IPS-15b (cell line): ENCODE measurements at regions not wholly inside any gene's neighbourhood (a gene's known extent, or its start where the extent isn't known, plus 50 kb on each side); places are given as distances from the start of the nearest gene placed in this dataset.

Source experiments
- H3K27me3 ChIP-seq: one replicate; pipeline ENCODE4 v1.6.1; 2013; ENCODE audit warnings: low read length; ENCODE audit not compliant: control insufficient read depth, insufficient read depth
- H3K36me3 ChIP-seq: one replicate; pipeline ENCODE4 v1.6.1; 2013; ENCODE audit warnings: low read length; ENCODE audit not compliant: control insufficient read depth, insufficient read depth
- H3K4me1 ChIP-seq: one replicate; pipeline ENCODE4 v1.6.1; 2013; ENCODE audit warnings: mild to moderate bottlenecking, low read length; ENCODE audit not compliant: control insufficient read depth, insufficient read depth
- H3K4me3 ChIP-seq: one replicate; pipeline ENCODE4 v1.5.1; 2013; ENCODE audit warnings: low read depth, low read length
- H3K9ac ChIP-seq: one replicate; pipeline ENCODE4 v1.6.1; 2013; ENCODE audit warnings: low read depth, mild to moderate bottlenecking, low read length
- H3K9me3 ChIP-seq: one replicate; pipeline ENCODE4 v1.6.1; 2013; ENCODE audit warnings: mild to moderate bottlenecking, low read length; ENCODE audit not compliant: control insufficient read depth, insufficient read depth

DNA sequence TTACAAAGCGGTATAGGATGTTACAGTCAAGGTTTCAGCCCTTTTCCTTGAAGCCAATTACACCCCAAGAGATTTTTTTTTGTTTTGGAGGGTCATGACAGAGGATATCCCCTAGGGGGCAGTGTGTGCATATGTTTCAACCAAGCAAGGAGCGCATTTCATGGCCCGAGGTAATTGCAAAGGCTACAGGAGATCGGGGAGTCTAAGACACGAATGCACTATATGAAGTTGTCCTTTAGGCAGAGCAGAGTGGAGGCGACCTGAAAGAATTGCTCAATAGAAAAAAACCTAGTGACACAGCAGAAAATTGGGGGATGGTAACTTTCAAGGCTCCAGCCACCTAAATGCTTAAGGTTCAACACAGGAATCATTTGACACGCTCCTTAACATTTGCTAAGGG lies 219.8 kb upstream of the PARD3B start:
- no peak overlapping the region for H3K9ac ChIP-seq
- H3K4me3 ChIP-seq, result no peak overlapping the region
- H3K9me3 ChIP-seq, result no peaks in the 10 kb centered on the region

DNA sequence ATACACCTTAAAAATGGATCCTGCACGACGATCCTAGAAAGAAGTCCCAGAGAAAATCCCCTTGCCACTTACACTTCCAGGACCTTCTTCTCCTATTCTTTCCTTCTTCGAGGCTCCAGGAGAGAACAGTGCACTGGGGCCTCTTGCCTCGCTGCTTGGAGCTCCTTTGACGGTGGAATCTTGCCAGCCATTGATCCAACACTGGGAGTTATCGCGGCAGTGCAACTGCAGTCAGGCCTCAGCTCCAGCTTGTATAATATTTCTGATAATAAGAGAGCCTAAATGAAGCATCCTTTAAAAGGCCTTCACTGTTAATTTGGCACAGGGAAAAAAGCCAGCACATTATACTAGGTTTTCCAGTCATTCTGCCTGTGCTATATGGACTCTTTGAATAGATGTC lies 216.9 kb upstream of the PARD3B start:
- Histone ChIP-seq H3K9ac (no peak overlapping the region), H3K4me3 (no peak overlapping the region), H3K36me3 (no peaks in the 10 kb centered on the region), H3K4me1 (no peaks in the 10 kb centered on the region), H3K27me3 (no peaks in the 10 kb centered on the region), H3K9me3 (no peaks in the 10 kb centered on the region)

More for the DNA sequence above, 219.8 kb upstream of the PARD3B start:
- H3K4me1 ChIP-seq, result no peaks in the 10 kb centered on the region
- H3K36me3 ChIP-seq, result no peaks in the 10 kb centered on the region
- H3K27me3 ChIP-seq, result no peaks in the 10 kb centered on the region

DNA sequence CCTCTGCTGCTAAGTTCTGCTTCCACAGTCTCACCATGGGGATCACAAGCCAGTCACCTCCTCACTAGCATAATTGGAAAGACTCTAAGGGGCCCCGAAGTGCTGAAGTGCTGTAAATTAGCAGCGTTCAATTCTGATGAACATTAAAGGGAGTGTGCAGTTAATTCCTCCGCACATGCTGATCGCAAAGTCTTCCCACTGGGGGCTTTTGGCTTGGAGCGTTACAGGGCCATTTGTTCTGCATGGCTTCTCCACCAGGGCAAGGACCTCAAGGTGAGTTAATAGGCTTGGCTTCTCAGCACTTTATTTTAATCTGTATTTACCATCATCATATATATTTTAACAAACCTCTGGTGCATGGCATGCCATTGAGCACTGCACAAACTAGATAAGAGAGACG lies 216.3 kb upstream of the PARD3B start:
- Histone ChIP-seq H3K4me3 (no peak overlapping the region), H3K9me3 (no peaks in the 10 kb centered on the region), H3K9ac (no peak overlapping the region), H3K36me3 (no peaks in the 10 kb centered on the region), H3K4me1 (no peaks in the 10 kb centered on the region), H3K27me3 (no peaks in the 10 kb centered on the region)

DNA sequence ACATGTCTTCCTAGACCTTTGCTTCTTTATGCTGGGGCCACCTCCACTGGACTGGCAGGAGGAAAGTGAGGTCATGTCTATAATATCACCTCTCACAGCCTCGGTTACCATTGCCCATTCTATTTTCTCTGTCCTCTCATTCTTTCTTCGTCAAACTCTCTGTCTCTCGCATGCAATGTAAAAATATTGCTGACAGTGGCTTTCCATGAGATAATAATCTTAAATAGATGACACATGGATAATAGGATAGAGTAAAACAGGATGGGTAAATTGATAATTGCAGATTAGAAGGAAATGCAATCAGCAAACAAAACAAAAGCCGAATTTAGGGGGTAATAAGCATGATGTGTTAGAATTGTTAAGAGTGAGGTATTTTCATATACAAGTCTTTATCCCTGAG lies 215.7 kb upstream of the PARD3B start:
- H3K36me3 ChIP-seq, result no peaks in the 10 kb centered on the region
- H3K4me1 ChIP-seq, result no peaks in the 10 kb centered on the region
- no peak overlapping the region for H3K4me3 ChIP-seq
- no peak overlapping the region for H3K9ac ChIP-seq
- H3K27me3 ChIP-seq, result no peaks in the 10 kb centered on the region
- H3K9me3 ChIP-seq, result no peaks in the 10 kb centered on the region

DNA sequence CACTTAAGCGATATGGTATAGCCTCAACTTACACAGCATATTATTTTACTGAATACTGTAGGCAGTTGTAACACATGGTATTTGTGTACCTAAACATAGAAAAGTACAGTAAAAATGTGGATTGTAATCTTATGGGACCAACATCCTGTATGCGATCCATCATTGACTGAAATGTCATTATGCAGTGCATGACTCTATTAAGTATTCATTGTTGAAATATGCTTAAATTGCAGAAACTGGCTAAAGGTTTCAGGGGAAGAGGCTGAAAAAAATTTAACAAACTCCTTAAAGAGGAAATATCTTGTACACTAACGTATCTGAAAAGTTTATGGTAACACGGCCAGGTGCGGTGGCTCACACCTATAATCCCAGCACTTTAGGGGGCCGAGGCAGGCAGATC lies 214.1 kb upstream of the PARD3B start:
- H3K9me3 ChIP-seq, result no peaks in the 10 kb centered on the region
- no peaks in the 10 kb centered on the region for H3K27me3 ChIP-seq
- no peak overlapping the region for H3K4me3 ChIP-seq
- H3K36me3 ChIP-seq, result no peaks in the 10 kb centered on the region
- H3K9ac ChIP-seq, result no peak overlapping the region
- H3K4me1 ChIP-seq, result no peaks in the 10 kb centered on the region

DNA sequence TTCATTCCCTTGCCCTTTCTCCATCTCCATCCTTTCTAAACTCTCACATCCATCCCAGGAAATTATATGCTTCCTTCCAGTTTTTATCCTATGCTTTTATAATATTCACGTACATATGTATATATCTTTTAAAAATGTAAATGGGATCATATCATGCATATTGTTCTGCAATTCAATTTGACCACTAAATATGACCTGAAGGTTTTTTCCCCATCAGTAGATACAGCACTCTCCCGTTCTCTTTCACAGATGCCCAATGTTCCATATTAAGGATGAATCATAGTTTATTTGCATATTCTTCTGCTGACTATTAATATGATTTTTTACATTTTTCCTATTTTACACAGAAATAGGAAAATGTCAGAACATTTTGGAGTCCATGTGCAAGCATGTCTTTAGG lies 213.3 kb upstream of the PARD3B start:
- H3K9ac ChIP-seq, result no peak overlapping the region
- H3K4me3 ChIP-seq, result no peak overlapping the region
- no peaks in the 10 kb centered on the region for H3K9me3 ChIP-seq
- no peaks in the 10 kb centered on the region for H3K36me3 ChIP-seq
- no peaks in the 10 kb centered on the region for H3K4me1 ChIP-seq
- H3K27me3 ChIP-seq, result no peaks in the 10 kb centered on the region

DNA sequence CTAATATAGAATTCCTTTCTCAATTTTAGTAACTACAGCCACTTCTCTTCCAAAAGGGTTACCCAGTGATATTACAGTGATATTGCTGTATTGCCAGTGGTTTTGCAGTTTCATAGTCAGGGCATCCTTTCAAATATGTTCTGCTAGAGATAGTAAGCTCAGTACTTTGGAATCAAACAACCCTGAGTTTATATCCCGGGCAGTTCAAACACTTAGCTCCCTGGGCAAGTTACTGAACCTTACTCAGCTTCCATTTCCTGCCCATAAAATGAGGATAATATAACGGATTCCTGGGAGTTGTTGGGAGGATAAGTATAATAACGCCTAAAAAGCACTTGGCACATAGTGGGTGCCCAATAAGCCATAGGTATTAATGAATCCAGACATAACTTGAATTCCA lies 212.6 kb upstream of the PARD3B start:
- Histone ChIP-seq H3K4me1 (no peaks in the 10 kb centered on the region), H3K4me3 (no peak overlapping the region), H3K27me3 (no peaks in the 10 kb centered on the region), H3K9ac (no peak overlapping the region), H3K9me3 (no peaks in the 10 kb centered on the region), H3K36me3 (no peaks in the 10 kb centered on the region)

DNA sequence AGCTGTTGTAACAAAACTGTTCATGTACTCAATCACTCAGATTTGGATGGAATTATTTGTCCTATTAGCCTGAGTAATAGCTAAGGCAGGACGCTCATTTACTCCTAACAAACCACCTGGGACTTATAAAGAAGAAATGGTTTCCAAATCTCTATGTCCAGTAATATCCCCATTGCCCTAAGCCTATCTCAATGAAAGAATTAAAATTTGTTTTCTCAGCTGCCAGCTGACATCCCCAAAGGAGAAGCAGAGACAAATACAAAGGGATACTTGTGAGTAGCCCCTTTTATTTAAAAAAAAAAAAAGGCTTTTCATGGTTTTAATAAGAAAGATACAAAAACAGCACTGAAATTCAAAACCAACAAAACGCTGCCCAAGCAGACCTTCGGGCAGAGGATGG lies 211.4 kb upstream of the PARD3B start:
- Histone ChIP-seq H3K4me3 (no peak overlapping the region), H3K4me1 (peaks cover 4% of the 10 kb centered on the region), H3K9ac (no peak overlapping the region), H3K36me3 (no peaks in the 10 kb centered on the region), H3K9me3 (no peaks in the 10 kb centered on the region), H3K27me3 (no peaks in the 10 kb centered on the region)

DNA sequence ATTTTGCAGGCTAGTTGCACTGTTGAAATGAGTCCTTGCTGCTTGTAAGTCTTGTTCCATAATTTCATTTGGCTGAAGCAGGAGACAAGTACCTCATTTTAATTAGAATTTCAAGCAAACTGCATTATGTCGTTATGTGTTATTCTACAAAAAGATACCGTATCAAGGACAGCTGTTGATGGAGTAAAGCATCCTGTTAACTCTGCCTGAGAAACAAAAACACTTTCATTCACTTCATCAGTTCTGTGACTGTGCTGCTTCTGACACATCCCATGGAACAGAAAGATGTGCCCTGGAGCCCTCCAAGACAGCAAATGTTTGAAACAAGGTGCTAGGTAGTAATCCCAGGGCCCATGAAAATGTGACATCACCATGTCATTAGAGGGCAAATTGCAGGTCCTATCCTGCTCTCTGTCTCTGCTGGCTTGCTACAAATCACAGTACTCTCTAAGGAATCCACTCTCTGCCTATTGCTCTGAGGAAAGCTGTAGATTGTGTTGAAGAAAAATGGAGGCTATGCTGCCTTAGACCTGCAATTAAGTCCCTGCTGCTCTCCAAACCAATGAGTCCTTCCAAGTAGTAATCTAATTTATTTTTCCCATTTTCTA lies 209.7 kb upstream of the PARD3B start:
- Histone ChIP-seq H3K27me3 (no peaks in the 10 kb centered on the region), H3K36me3 (no peaks in the 10 kb centered on the region), H3K4me3 (no peak overlapping the region), H3K9me3 (no peaks in the 10 kb centered on the region), H3K4me1 (peaks cover 5% of the 10 kb centered on the region), H3K9ac (no peak overlapping the region)

DNA sequence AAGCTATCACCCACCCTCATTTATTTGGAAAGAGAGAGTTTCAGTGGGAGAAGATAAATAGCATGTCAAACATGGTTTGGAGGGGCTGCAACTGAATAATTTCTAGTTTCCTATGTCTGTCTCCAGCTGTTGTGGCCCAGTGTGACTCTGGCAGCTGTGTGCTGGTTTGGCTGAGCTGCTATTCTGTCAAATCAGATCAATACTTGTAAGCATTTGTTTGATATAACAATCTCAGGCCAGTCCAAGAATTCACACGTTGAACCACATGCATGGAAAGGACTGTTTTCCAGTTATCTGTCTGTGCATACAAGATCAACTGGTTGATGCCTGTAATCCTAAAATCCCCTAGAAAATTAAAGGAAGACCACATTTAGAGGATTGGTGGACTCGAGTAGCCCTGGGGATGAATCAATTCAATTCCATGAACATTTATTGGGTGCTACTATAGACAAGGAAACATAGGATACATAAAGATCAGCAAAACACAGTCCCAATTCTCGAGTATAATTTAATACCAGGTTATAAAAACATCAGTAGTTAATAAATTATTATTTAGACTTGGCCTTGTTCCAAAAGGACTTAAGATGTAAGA lies 209.0 kb upstream of the PARD3B start:
- Histone ChIP-seq H3K4me1 (peaks cover 5% of the 10 kb centered on the region), H3K9ac (no peak overlapping the region), H3K4me3 (no peak overlapping the region), H3K9me3 (no peaks in the 10 kb centered on the region), H3K27me3 (no peaks in the 10 kb centered on the region), H3K36me3 (no peaks in the 10 kb centered on the region)

DNA sequence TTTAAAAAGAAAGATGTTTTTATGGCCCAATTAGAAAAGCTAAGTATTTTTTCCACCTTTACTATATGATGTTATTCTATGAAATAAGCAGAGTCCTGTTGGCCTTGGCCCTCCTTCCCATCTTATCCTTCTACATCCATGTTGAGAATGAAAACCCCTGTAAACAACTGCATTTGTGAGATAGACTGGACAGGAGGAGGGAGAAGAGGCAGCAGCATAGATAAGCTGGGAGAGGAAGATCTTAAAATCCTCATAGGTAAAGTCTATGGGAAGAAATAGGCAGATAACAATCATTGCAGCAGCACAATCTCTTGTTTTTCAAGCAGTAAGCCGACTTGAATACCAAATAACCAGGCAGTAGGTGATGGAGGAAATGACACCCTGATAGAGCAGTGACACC lies 207.6 kb upstream of the PARD3B start:
- H3K9me3 ChIP-seq, result no peaks in the 10 kb centered on the region
- no peaks in the 10 kb centered on the region for H3K36me3 ChIP-seq
- H3K4me1 ChIP-seq, result peaks cover 5% of the 10 kb centered on the region
- no peaks in the 10 kb centered on the region for H3K27me3 ChIP-seq
- H3K4me3 ChIP-seq, result no peak overlapping the region
- H3K9ac ChIP-seq, result no peak overlapping the region

DNA sequence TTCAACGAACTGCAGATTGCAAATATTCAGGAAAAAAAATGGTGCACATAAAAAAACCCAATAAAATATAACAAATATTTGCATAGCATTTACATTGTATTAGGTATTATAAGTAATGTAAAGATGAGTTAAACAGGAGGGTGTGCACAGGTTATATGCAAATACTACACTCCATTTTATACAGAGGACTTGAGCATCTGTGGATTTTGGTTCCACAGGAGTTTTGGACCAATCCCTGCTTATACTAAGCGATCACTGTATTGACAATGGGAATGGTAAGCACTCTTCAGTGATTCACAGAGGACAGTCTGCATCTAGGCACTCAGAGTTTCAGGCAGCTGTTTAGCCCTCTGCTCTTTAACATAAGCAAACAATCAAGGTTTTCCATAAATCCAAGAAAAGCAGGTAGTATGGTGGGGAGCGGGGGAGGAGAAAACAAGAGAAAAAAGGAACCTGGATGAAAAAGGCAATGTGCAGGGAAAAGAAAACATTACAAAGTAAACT lies 206.0 kb upstream of the PARD3B start:
- H3K9me3 ChIP-seq, result no peaks in the 10 kb centered on the region
- no peak overlapping the region for H3K4me3 ChIP-seq
- H3K9ac ChIP-seq, result no peak overlapping the region
- peaks cover 5% of the 10 kb centered on the region for H3K4me1 ChIP-seq
- no peaks in the 10 kb centered on the region for H3K27me3 ChIP-seq
- no peaks in the 10 kb centered on the region for H3K36me3 ChIP-seq
